ENCODE measurements at regions not wholly inside any gene's neighbourhood (a gene's known extent, or its start where the extent isn't known, plus 50 kb on each side); places are given as distances from the start of the nearest gene placed in this dataset.
A peak's percentile ranks its signal among the peaks of the same experiment; 100 is the strongest.

DNA sequence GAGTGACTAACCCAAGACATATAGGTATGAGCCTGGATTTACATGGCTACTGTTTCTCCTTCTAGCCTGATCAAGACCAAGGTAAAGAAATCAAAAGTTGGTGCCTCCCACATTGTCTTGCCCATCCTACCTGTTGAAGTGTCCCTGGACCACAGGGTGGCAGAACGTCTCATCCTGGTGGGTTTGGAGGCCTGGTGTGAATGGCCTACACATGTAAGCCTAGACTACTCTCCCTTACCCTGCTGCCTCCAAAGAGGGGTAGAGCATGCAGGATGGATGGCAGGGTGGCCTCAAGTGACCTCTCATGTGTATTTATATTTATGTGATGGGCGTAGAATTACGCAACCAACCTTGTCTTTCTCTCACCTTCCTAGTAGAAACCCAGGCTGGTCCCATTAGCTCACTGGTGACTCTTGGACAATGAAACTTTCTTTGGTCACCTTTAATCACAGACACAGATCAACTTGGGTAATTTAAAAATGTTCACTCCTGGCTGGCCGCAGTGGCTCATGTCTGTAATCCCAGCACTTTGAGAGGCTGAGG lies 73.3 kb upstream of the SOD3 start:
- Histone ChIP-seq H3K4me3 (no peak overlapping the region), H3K27ac (no peak overlapping the region), H3K4me1 (no peaks in the 10 kb centered on the region), H3K36me3 (no peaks in the 10 kb centered on the region), H3K9me3 (no peaks in the 10 kb centered on the region), H3K27me3 (no peaks in the 10 kb centered on the region)
- TF ChIP-seq, protein P1, sequence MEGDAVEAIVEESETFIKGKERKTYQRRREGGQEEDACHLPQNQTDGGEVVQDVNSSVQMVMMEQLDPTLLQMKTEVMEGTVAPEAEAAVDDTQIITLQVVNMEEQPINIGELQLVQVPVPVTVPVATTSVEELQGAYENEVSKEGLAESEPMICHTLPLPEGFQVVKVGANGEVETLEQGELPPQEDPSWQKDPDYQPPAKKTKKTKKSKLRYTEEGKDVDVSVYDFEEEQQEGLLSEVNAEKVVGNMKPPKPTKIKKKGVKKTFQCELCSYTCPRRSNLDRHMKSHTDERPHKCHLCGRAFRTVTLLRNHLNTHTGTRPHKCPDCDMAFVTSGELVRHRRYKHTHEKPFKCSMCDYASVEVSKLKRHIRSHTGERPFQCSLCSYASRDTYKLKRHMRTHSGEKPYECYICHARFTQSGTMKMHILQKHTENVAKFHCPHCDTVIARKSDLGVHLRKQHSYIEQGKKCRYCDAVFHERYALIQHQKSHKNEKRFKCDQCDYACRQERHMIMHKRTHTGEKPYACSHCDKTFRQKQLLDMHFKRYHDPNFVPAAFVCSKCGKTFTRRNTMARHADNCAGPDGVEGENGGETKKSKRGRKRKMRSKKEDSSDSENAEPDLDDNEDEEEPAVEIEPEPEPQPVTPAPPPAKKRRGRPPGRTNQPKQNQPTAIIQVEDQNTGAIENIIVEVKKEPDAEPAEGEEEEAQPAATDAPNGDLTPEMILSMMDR (IDR thresholded peaks at IDR 0.05), result no peak
- peak; percentile 51 for DNase-seq (ENCODE audit: low spot score)

- Histone ChIP-seq H3K27ac (no peak overlapping the region), H3K27me3 (no peaks in the 10 kb centered on the region)
- TF ChIP-seq, protein P1 (IDR thresholded peaks at IDR 0.05), result no peak
Measured at GRCh38 chr4:24727390-24728224, 67.8 kb upstream of the SOD3 start.

GRCh38 chr4:24729119-24729730 lies 66.1 kb upstream of the SOD3 start:
- no peak for DNase-seq (ENCODE audit: low spot score)
- H3K4me3 ChIP-seq, result no peak overlapping the region
- TF ChIP-seq, protein P1 (IDR thresholded peaks at IDR 0.05), result no peak
- H3K27me3 ChIP-seq, result no peaks in the 10 kb centered on the region
- peak overlapping the region in 1 of 2 donors; percentile 74 for H3K27ac ChIP-seq
- H3K4me1 ChIP-seq, result peaks cover 0 to 19% of the 10 kb centered on the region in 2 donors
- no peaks in the 10 kb centered on the region for H3K36me3 ChIP-seq
- no peaks in the 10 kb centered on the region for H3K9me3 ChIP-seq

More at GRCh38 chr4:24727390-24728224, 67.8 kb upstream of the SOD3 start:
- Histone ChIP-seq H3K4me1 (peaks cover 0 to 14% of the 10 kb centered on the region in 2 donors), H3K4me3 (no peak overlapping the region), H3K9me3 (no peaks in the 10 kb centered on the region), H3K36me3 (no peaks in the 10 kb centered on the region)
- DNase-seq (ENCODE audit: low spot score), result no peak

DNA sequence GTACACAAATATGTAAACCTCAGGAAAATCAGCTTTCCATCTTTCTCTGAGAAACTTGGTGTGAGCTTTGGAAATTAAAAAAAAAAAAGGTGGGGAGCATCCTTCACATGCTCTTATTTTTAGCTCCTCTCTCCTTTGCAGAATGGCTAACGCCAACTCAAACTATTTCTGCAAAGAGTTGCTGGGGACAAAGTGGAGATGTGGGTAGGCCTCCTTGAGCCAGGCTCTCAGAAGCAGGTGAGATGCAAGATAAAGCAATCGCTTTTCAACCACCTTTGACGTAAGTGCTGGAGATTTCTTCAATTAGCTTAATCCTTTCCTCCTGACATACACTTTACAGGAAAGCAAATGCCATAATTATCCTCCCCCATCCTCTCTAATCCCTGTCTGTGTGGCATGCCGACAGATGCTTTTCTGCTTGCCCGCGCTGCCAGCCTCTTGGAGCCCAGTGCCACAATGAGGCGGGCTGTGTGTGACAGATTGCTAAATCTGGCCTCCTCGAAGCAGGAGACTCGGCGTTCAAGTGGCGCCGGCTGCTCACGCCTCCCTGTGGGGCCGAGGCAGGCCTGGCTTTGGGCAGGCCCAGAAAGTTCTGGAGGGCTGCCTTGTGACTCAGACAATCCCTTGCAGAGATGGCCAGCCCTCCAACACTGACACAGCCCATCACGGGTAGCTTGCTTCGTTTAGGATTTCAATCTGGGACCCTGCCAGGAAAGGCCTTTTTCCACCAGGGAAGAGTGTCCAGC lies 64.9 kb upstream of the SOD3 start:
- Histone ChIP-seq H3K27ac (peak overlapping the region; percentile 56 to 74), H3K4me3 (no peak overlapping the region), H3K27me3 (no peaks in the 10 kb centered on the region), H3K9me3 (no peaks in the 10 kb centered on the region), H3K36me3 (no peaks in the 10 kb centered on the region), H3K4me1 (peaks cover 0 to 30% of the 10 kb centered on the region in 2 donors)
- TF ChIP-seq, protein P1 (IDR thresholded peaks at IDR 0.05), result no peak
- peak; percentile 85 for DNase-seq (ENCODE audit: low spot score)

- Histone ChIP-seq H3K27ac (no peak overlapping the region), H3K4me1 (peaks cover 0 to 30% of the 10 kb centered on the region in 2 donors), H3K36me3 (no peaks in the 10 kb centered on the region)
Measured at GRCh38 chr4:24731448-24731847, 63.9 kb upstream of the SOD3 start.

More at GRCh38 chr4:24731448-24731847, 63.9 kb upstream of the SOD3 start:
- DNase-seq (ENCODE audit: low spot score), result no peak
- Histone ChIP-seq H3K4me3 (no peak overlapping the region), H3K27me3 (no peaks in the 10 kb centered on the region), H3K9me3 (no peaks in the 10 kb centered on the region)
- TF ChIP-seq, protein P1 (IDR thresholded peaks at IDR 0.05), result no peak
